ENCODE measurements at regions not wholly inside any gene's neighbourhood (a gene's known extent, or its start where the extent isn't known, plus 50 kb on each side); places are given as distances from the start of the nearest gene placed in this dataset.
A peak's percentile ranks its signal among the peaks of the same experiment; 100 is the strongest.

DNA sequence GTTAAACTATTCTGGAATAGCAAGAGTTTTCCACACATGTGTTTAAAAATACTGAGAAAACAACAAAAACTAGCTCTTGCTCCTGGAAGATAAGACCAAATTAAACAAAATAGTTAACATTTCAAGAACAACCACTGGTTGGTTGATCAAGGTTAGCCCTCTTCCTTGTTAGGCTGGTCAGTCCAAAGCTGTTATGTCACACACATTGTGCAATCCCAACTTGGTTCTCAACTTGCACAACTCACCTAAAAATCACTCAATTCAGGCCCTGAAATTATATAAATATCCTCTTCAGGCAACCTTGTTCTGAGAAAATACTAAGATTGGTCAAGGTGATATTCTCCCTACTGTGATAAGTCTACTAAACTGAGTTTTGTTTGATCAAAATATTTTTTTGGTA is 169.7 kb upstream of the LRP1B start:
- peaks cover 5% of the 10 kb centered on the region for H3K9me3 Mint-ChIP-seq (ENCODE audit: unreplicated experiment)
- H3K4me3 Mint-ChIP-seq (ENCODE audit: unreplicated experiment), result no peak overlapping the region
- no peak overlapping the region for H3K27ac Mint-ChIP-seq (ENCODE audit: low read depth, unreplicated experiment)
- intact Hi-C loops (cut with micrococcal nuclease), result no loop called here
- no peaks in the 10 kb centered on the region for H3K27me3 Mint-ChIP-seq (ENCODE audit: insufficient read depth, unreplicated experiment)
- no peak for TF ChIP-seq CTCF (IDR thresholded peaks at IDR 0.05; ENCODE audit: unreplicated experiment)
- BruUV-seq (replicated peaks), result no TSS peak
- DNase-seq (ENCODE audit: unreplicated experiment), result peak; percentile 26
- ChIA-PET CTCF (interaction anchor here (0.6 to 0.7 kb wide), 2 partner anchors 10 to 57 kb away, joined by 3 read pairs; no protein-coding TSS in a partner anchor), POLR2A (interaction anchor here (0.6 kb wide), 1 partner anchor 88 kb away, joined by 3 read pairs; no protein-coding TSS in a partner anchor)
- H3K4me1 Mint-ChIP-seq (ENCODE audit: insufficient read depth, unreplicated experiment), result no peaks in the 10 kb centered on the region
- no peaks in the 10 kb centered on the region for H3K36me3 Mint-ChIP-seq (ENCODE audit: insufficient read depth, unreplicated experiment)

- BruUV-seq (replicated peaks), result no TSS peak
- no peak for DNase-seq (ENCODE audit: unreplicated experiment)
- no peak overlapping the region for H3K27ac Mint-ChIP-seq (ENCODE audit: low read depth, unreplicated experiment)
- TF ChIP-seq CTCF (IDR thresholded peaks at IDR 0.05; ENCODE audit: unreplicated experiment), result no peak
- CTCF ChIA-PET, result no interaction called here
- no peaks in the 10 kb centered on the region for H3K27me3 Mint-ChIP-seq (ENCODE audit: insufficient read depth, unreplicated experiment)
- intact Hi-C loops (cut with micrococcal nuclease), result no loop called here
- peaks cover 7% of the 10 kb centered on the region for H3K9me3 Mint-ChIP-seq (ENCODE audit: unreplicated experiment)
- no peaks in the 10 kb centered on the region for H3K36me3 Mint-ChIP-seq (ENCODE audit: insufficient read depth, unreplicated experiment)
- no peaks in the 10 kb centered on the region for H3K4me1 Mint-ChIP-seq (ENCODE audit: insufficient read depth, unreplicated experiment)
- POLR2A ChIA-PET, result no interaction called here
- no peak overlapping the region for H3K4me3 Mint-ChIP-seq (ENCODE audit: unreplicated experiment)
Measured at GRCh38 chr2:142299021-142299420, 168.2 kb upstream of the LRP1B start.

GRCh38 chr2:142294225-142294624 is 163.4 kb upstream of the LRP1B start:
- Mint-ChIP-seq H3K4me3 (ENCODE audit: unreplicated experiment) (no peak overlapping the region), H3K4me1 (ENCODE audit: insufficient read depth, unreplicated experiment) (no peaks in the 10 kb centered on the region), H3K27me3 (ENCODE audit: insufficient read depth, unreplicated experiment) (no peaks in the 10 kb centered on the region), H3K36me3 (ENCODE audit: insufficient read depth, unreplicated experiment) (peaks cover 6% of the 10 kb centered on the region), H3K27ac (ENCODE audit: low read depth, unreplicated experiment) (no peak overlapping the region), H3K9me3 (ENCODE audit: unreplicated experiment) (peaks cover 7% of the 10 kb centered on the region)
- intact Hi-C loops (cut with micrococcal nuclease), result no loop called here
- no peak for TF ChIP-seq CTCF (IDR thresholded peaks at IDR 0.05; ENCODE audit: unreplicated experiment)
- no TSS peak for BruUV-seq (replicated peaks)
- ChIA-PET CTCF (no interaction called here), POLR2A (no interaction called here)
- DNase-seq (ENCODE audit: unreplicated experiment), result no peak

DNA sequence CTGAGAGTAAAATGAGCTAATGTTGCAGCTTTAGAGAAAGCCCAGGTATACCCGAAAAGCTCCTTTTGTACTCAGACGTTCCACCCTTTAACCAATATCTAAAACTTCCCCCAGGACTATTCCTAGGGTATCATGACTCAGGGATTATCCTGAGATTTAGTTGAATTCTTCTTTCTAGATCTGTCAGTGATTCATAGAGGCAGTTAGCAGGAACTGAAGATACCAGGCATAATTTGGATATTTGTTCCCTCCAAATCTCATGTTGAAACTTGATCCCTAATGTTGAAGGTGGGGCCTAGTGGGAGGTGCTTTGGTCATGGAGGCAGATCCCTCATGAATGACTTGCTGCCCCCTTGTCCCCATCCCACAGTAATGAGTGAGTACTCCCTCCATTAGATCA is 161.2 kb upstream of the LRP1B start:
- H3K4me3 Mint-ChIP-seq (ENCODE audit: unreplicated experiment), result no peak overlapping the region
- no peaks in the 10 kb centered on the region for H3K27me3 Mint-ChIP-seq (ENCODE audit: insufficient read depth, unreplicated experiment)
- BruUV-seq (replicated peaks), result no TSS peak
- peaks cover 7% of the 10 kb centered on the region for H3K9me3 Mint-ChIP-seq (ENCODE audit: unreplicated experiment)
- CTCF ChIA-PET, result interaction anchor here (0.9 kb wide), 1 partner anchor 350 kb away, joined by 4 read pairs; no protein-coding TSS in a partner anchor
- intact Hi-C loops (cut with micrococcal nuclease), result no loop called here
- H3K27ac Mint-ChIP-seq (ENCODE audit: low read depth, unreplicated experiment), result no peak overlapping the region
- peaks cover 6% of the 10 kb centered on the region for H3K36me3 Mint-ChIP-seq (ENCODE audit: insufficient read depth, unreplicated experiment)
- TF ChIP-seq CTCF (IDR thresholded peaks at IDR 0.05; ENCODE audit: unreplicated experiment), result no peak
- POLR2A ChIA-PET, result no interaction called here
- no peaks in the 10 kb centered on the region for H3K4me1 Mint-ChIP-seq (ENCODE audit: insufficient read depth, unreplicated experiment)
- DNase-seq (ENCODE audit: unreplicated experiment), result no peak

All from MCF 10A (cell line).